Neural crest cell (in vitro differentiated cells): ENCODE measurements at regions not wholly inside any gene's neighbourhood (a gene's known extent, or its start where the extent isn't known, plus 50 kb on each side); places are given as distances from the start of the nearest gene placed in this dataset.

Experiments used
- DNase-seq: peaks from one replicate; pipeline ENCODE4 v3.0.0; 2021; ENCODE audit warnings: low read depth, mixed read lengths, low spot score
- H3K27ac Mint-ChIP-seq: one replicate; pipeline ENCODE4 v1.8.0; 2021; ENCODE audit warnings: mild to moderate bottlenecking, mixed read lengths; ENCODE audit not compliant: unreplicated experiment
- H3K27me3 Mint-ChIP-seq: 2 replicates; pipeline ENCODE4 v1.8.0; 2021; ENCODE audit warnings: low read depth, mild to moderate bottlenecking, mixed read lengths
- H3K36me3 Mint-ChIP-seq: 2 replicates; pipeline ENCODE4 v1.8.0; 2021; ENCODE audit warnings: low read depth, mild to moderate bottlenecking, mixed read lengths
- H3K4me1 Mint-ChIP-seq: 2 replicates; pipeline ENCODE4 v1.8.0; 2021; ENCODE audit warnings: mixed read lengths
- H3K4me3 Mint-ChIP-seq: one replicate; pipeline ENCODE4 v1.8.0; 2021; ENCODE audit warnings: mild to moderate bottlenecking, mixed read lengths
- H3K9me3 Mint-ChIP-seq: 2 replicates; pipeline ENCODE4 v1.8.0; 2021; ENCODE audit warnings: mixed read lengths
- CTCF ChIP-seq: fragments of 200-600 bp; sonication (generic); conservative IDR thresholded peaks from 2 replicates; pipeline ENCODE4 v1.5.0; 2021; ENCODE audit warnings: antibody characterized with exemption, mild to moderate bottlenecking

- TF ChIP-seq CTCF = no peak
- peaks cover 16% of the 10 kb centered on the region for H3K4me1 Mint-ChIP-seq
- DNase-seq = no peak
These were observed 75.0 kb upstream of the HECTD2 start for GRCh38 chr10:91335147-91335546.

GRCh38 chr10:91339729-91340128 lies 70.4 kb upstream of the HECTD2 start:
- peaks cover 25% of the 10 kb centered on the region for H3K4me1 Mint-ChIP-seq
- H3K27me3 Mint-ChIP-seq = no peaks in the 10 kb centered on the region
- TF ChIP-seq CTCF = no peak
- H3K36me3 Mint-ChIP-seq = no peaks in the 10 kb centered on the region
- H3K4me3 Mint-ChIP-seq = no peak overlapping the region
- no peak overlapping the region for H3K27ac Mint-ChIP-seq
- H3K9me3 Mint-ChIP-seq = peaks cover 2% of the 10 kb centered on the region
- no peak for DNase-seq

More at GRCh38 chr10:91335147-91335546, 75.0 kb upstream of the HECTD2 start:
- no peaks in the 10 kb centered on the region for H3K36me3 Mint-ChIP-seq
- H3K4me3 Mint-ChIP-seq = no peak overlapping the region
- H3K27ac Mint-ChIP-seq = no peak overlapping the region
- H3K27me3 Mint-ChIP-seq = no peaks in the 10 kb centered on the region
- H3K9me3 Mint-ChIP-seq = peaks cover 2% of the 10 kb centered on the region

GRCh38 chr10:91340613-91341362 lies 69.4 kb upstream of the HECTD2 start:
- peaks cover 2% of the 10 kb centered on the region for H3K9me3 Mint-ChIP-seq
- no peaks in the 10 kb centered on the region for H3K27me3 Mint-ChIP-seq
- no peak for TF ChIP-seq CTCF
- no peak for DNase-seq
- peaks cover 25% of the 10 kb centered on the region for H3K4me1 Mint-ChIP-seq
- no peaks in the 10 kb centered on the region for H3K36me3 Mint-ChIP-seq
- H3K4me3 Mint-ChIP-seq = no peak overlapping the region
- peak overlapping the region; percentile 19 for H3K27ac Mint-ChIP-seq

- no peak overlapping the region for H3K27ac Mint-ChIP-seq
- no peak for TF ChIP-seq CTCF
These were observed 68.5 kb upstream of the HECTD2 start for GRCh38 chr10:91341686-91342085.

GRCh38 chr10:91343010-91343409 lies 67.1 kb upstream of the HECTD2 start:
- Mint-ChIP-seq H3K36me3 (no peaks in the 10 kb centered on the region), H3K27me3 (no peaks in the 10 kb centered on the region), H3K4me3 (no peak overlapping the region), H3K4me1 (peaks cover 25% of the 10 kb centered on the region), H3K27ac (no peak overlapping the region), H3K9me3 (peaks cover 2% of the 10 kb centered on the region)
- TF ChIP-seq CTCF = no peak
- no peak for DNase-seq

More at GRCh38 chr10:91341686-91342085, 68.5 kb upstream of the HECTD2 start:
- Mint-ChIP-seq H3K4me3 (no peak overlapping the region), H3K27me3 (no peaks in the 10 kb centered on the region), H3K9me3 (peaks cover 2% of the 10 kb centered on the region), H3K4me1 (peaks cover 25% of the 10 kb centered on the region), H3K36me3 (no peaks in the 10 kb centered on the region)
- DNase-seq = no peak
